B cell (primary cell): ENCODE measurements at regions not wholly inside any gene's neighbourhood (a gene's known extent, or its start where the extent isn't known, plus 50 kb on each side); places are given as distances from the start of the nearest gene placed in this dataset.

Experiments used
- CTCF ChIP-seq: fragments of 200-600 bp; IDR thresholded peaks from one replicate; pipeline ENCODE4 v1.8.0; 2022; ENCODE audit warnings: antibody characterized with exemption, mild to moderate bottlenecking
- EZH2 ChIP-seq: IDR thresholded peaks from 2 replicates; pipeline ENCODE4 v1.6.1; 2012; ENCODE audit warnings: borderline replicate concordance, low read depth, mild to moderate bottlenecking, moderate library complexity, low read length; ENCODE audit not compliant: insufficient read depth, poor library complexity, severe bottlenecking

- TF ChIP-seq EZH2 (no peak), CTCF (no peak)
Measured at GRCh38 chrX:42456176-42456700, 321.7 kb downstream of the PPP1R2C start.
